ENCODE measurements at regions not wholly inside any gene's neighbourhood (a gene's known extent, or its start where the extent isn't known, plus 50 kb on each side); places are given as distances from the start of the nearest gene placed in this dataset.

DNA sequence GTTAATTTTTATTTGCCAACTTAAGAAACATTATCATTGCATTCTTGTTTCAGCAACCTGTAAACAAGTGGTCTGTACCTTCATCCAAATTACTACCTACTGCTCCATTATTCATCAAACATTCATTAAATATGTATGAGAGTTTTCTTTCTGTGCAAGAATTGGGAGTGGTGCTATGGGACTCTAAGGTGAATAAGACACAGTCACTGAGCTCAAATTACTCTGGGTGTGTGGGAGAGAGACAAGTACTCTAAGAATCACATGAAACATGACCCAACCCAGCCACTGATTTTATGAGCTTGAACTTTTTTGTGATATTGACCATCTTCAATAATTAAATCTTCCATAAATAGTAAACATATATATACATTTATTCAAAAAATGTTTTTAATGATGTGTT, 227.2 kb upstream of the TP63 start:
- ChIA-PET POLR2A (no interaction called here), CTCF (interaction anchor here (0.9 kb wide), 1 partner anchor 131 kb away, joined by 3 read pairs; no protein-coding TSS in a partner anchor)
- Mint-ChIP-seq H3K27me3 (no peaks in the 10 kb centered on the region), H3K4me3 (no peak overlapping the region), H3K27ac (no peak overlapping the region), H3K9me3 (no peaks in the 10 kb centered on the region), H3K4me1 (ENCODE audit: low read depth) (peaks cover 10% of the 10 kb centered on the region), H3K36me3 (ENCODE audit: low read depth) (no peaks in the 10 kb centered on the region)
- ATAC-seq (no peak), DNase-seq (no peak)
- intact Hi-C loops (cut with micrococcal nuclease): loop anchor here (10.0 kb wide), 1 partner anchor 129 kb away; no protein-coding TSS in a partner anchor
- TF ChIP-seq, protein P1, sequence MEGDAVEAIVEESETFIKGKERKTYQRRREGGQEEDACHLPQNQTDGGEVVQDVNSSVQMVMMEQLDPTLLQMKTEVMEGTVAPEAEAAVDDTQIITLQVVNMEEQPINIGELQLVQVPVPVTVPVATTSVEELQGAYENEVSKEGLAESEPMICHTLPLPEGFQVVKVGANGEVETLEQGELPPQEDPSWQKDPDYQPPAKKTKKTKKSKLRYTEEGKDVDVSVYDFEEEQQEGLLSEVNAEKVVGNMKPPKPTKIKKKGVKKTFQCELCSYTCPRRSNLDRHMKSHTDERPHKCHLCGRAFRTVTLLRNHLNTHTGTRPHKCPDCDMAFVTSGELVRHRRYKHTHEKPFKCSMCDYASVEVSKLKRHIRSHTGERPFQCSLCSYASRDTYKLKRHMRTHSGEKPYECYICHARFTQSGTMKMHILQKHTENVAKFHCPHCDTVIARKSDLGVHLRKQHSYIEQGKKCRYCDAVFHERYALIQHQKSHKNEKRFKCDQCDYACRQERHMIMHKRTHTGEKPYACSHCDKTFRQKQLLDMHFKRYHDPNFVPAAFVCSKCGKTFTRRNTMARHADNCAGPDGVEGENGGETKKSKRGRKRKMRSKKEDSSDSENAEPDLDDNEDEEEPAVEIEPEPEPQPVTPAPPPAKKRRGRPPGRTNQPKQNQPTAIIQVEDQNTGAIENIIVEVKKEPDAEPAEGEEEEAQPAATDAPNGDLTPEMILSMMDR (IDR thresholded peaks at IDR 0.05): no peak

DNA sequence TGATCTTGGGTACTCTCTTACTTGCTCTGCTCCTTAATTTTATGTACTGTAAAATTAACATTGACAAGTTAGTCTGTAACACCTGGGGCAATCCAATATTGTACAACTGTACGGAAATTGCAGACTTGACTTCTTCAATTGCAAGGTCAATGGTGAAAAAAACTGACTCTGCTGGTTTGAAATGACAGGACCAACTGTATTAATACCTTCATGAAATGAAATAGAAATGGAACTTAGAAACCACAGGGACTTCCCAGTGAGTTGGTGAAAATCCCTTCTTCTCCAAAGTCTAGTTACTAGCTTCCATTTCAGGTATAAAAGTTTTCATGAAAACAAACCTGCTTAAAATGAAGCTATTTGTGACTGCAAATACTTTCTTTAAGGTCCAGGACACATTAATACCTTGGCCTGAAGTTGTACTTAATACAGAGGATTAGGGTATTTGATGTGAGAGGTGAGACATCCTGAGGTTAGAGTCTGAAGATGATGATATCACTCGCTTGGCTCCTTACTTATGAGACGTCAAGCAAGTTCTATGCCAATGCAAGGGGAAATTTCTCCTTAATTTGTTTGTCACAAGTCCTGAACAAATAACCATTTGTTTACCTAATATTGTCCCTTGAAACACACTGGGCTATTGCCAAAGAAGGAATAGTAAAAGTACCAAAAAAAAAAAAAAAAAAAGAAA, 226.2 kb upstream of the TP63 start:
- H3K4me1 Mint-ChIP-seq (ENCODE audit: low read depth): peaks cover 10% of the 10 kb centered on the region
- no peaks in the 10 kb centered on the region for H3K9me3 Mint-ChIP-seq
- TF ChIP-seq, protein P1 (IDR thresholded peaks at IDR 0.05): no peak
- ATAC-seq (no peak), DNase-seq (no peak)
- POLR2A ChIA-PET: no interaction called here
- H3K36me3 Mint-ChIP-seq (ENCODE audit: low read depth): no peaks in the 10 kb centered on the region
- no peak overlapping the region for H3K27ac Mint-ChIP-seq
- intact Hi-C loops (cut with micrococcal nuclease): loop anchor here (10.0 kb wide), 1 partner anchor 130 kb away; no protein-coding TSS in a partner anchor
- H3K4me3 Mint-ChIP-seq: no peak overlapping the region
- no peaks in the 10 kb centered on the region for H3K27me3 Mint-ChIP-seq
- CTCF ChIA-PET: interaction anchor here (0.9 kb wide), 1 partner anchor 132 kb away, joined by 3 read pairs; no protein-coding TSS in a partner anchor

DNA sequence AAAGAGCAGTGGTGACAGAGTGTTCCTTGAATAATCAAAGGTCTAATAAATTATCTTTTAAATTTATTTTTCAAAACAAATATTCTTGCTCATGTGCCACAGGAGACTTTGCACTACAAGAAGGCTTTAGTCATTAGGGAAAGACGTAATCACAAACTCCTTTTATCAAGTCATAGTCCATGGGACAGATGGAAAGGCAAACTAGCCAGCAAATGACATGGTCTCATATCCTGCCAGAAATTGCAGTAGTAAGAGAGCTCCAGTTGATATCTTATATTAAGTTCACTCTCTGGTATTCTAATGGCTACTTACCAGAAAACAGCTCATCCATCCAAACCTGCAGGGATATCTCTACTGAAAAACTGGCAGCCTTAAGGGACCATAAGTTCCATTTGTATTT, 225.0 kb upstream of the TP63 start:
- Mint-ChIP-seq H3K4me3 (no peak overlapping the region), H3K9me3 (no peaks in the 10 kb centered on the region), H3K27ac (no peak overlapping the region), H3K4me1 (ENCODE audit: low read depth) (peaks cover 10% of the 10 kb centered on the region), H3K36me3 (ENCODE audit: low read depth) (no peaks in the 10 kb centered on the region), H3K27me3 (no peaks in the 10 kb centered on the region)
- ChIA-PET CTCF (no interaction called here), POLR2A (no interaction called here)
- TF ChIP-seq, protein P1 (IDR thresholded peaks at IDR 0.05): no peak
- ATAC-seq: no peak
- intact Hi-C loops (cut with micrococcal nuclease): loop anchor here (10.0 kb wide), 1 partner anchor 131 kb away; no protein-coding TSS in a partner anchor
- no peak for DNase-seq

DNA sequence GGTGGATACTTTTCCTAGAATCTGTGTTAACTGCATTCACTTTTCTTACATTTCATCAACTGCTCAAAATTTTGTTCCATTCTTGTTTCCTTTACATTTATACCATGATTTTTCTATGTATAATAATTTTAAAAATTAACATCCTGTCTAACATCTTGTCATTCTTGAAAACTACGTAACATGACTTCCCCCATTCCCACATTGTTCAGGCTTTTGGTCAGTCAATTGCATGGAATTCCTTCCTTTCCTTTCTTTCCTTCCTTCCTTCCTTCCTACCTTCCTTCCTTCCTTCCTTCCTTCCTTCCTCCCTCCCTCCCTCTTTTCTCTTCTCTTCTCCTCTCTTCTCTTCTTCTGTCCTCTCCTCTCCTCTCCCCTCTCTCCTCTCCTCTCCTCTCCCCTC, 220.7 kb upstream of the TP63 start:
- CTCF ChIA-PET: no interaction called here

DNA sequence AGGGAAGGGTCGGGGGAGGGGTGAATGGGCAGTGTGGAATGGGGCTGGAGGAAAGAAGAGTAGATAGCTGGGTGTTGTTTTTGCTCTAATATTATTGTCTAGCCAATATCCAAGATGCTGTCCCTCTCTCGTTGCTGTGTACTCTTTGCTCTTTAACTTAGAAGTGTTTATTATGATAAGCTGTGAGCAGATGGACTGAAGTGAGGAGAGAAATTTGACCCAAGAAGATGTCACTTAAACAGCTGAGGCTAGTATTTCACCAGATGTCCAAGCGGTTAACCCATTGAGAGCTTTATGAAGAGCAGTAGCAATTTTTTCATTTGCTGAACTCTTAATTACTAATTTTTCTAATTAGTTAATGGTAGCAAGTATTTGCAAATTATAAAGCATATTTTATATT, 212.2 kb upstream of the TP63 start:
- Mint-ChIP-seq H3K27me3 (peaks cover 3% of the 10 kb centered on the region), H3K4me1 (ENCODE audit: low read depth) (no peaks in the 10 kb centered on the region), H3K27ac (no peak overlapping the region), H3K9me3 (no peaks in the 10 kb centered on the region), H3K4me3 (no peak overlapping the region), H3K36me3 (ENCODE audit: low read depth) (no peaks in the 10 kb centered on the region)
- no peak for DNase-seq
- ChIA-PET POLR2A (no interaction called here), CTCF (interaction anchor here (0.9 kb wide), 1 partner anchor 147 kb away, joined by 3 read pairs; no protein-coding TSS in a partner anchor)
- no peak for ATAC-seq
- intact Hi-C loops (cut with micrococcal nuclease): no loop called here
- TF ChIP-seq, protein P1 (IDR thresholded peaks at IDR 0.05): no peak

More for the DNA sequence above, 220.7 kb upstream of the TP63 start:
- no peak for ATAC-seq
- no peaks in the 10 kb centered on the region for H3K4me1 Mint-ChIP-seq (ENCODE audit: low read depth)
- intact Hi-C loops (cut with micrococcal nuclease): no loop called here
- no peaks in the 10 kb centered on the region for H3K36me3 Mint-ChIP-seq (ENCODE audit: low read depth)
- no peak for DNase-seq
- POLR2A ChIA-PET: interaction anchor here (0.6 kb wide), 1 partner anchor 578 kb away, joined by 3 read pairs; no protein-coding TSS in a partner anchor
- no peak overlapping the region for H3K4me3 Mint-ChIP-seq
- TF ChIP-seq, protein P1 (IDR thresholded peaks at IDR 0.05): no peak
- peaks cover 1% of the 10 kb centered on the region for H3K27me3 Mint-ChIP-seq
- H3K27ac Mint-ChIP-seq: no peak overlapping the region
- H3K9me3 Mint-ChIP-seq: no peaks in the 10 kb centered on the region
